HL-60 (cell line): ENCODE measurements at regions not wholly inside any gene's neighbourhood (a gene's known extent, or its start where the extent isn't known, plus 50 kb on each side); places are given as distances from the start of the nearest gene placed in this dataset.

Source experiments
- DNase-seq, 2 experiments: peaks; one replicate each; pipeline ENCODE4 v3.0.0-alpha.2; 2010 to 2020; ENCODE audit warnings: low read depth in 1 of 2, low spot score in 1 of 2
- H3K27ac ChIP-seq: fragments of 250-450 bp; sonication (Bioruptor Pico); replicated peaks from 2 replicates; pipeline ENCODE4 v1.5.1; 2020; ENCODE audit warnings: mild to moderate bottlenecking, moderate library complexity
- H3K27me3 ChIP-seq: fragments of 250-450 bp; sonication (Bioruptor Pico); 2 replicates; pipeline ENCODE4 v1.5.1; 2021; ENCODE audit warnings: mild to moderate bottlenecking, moderate library complexity; ENCODE audit not compliant: insufficient read depth, poor library complexity, severe bottlenecking
- H3K4me3 ChIP-seq: replicated peaks from 2 replicates; pipeline ENCODE4 v1.5.1; 2011; ENCODE audit warnings: mild to moderate bottlenecking, control low read depth, low read length; ENCODE audit not compliant: insufficient read depth
- CTCF ChIP-seq: IDR thresholded peaks from one replicate; pipeline ENCODE4 v1.5.1; 2011; ENCODE audit warnings: low read length, control low read depth, inconsistent platforms; ENCODE audit not compliant: insufficient read depth
- GABPA ChIP-seq: IDR thresholded peaks from 2 replicates; pipeline ENCODE4 v1.6.1; 2012; ENCODE audit warnings: low read depth
- POLR2AphosphoS5 ChIP-seq: IDR thresholded peaks from 2 replicates; pipeline ENCODE4 v1.6.1; 2012; ENCODE audit warnings: low read depth
- SPI1 ChIP-seq: IDR thresholded peaks from 2 replicates; pipeline ENCODE4 v1.6.1; 2012; ENCODE audit warnings: low read depth, mild to moderate bottlenecking, borderline replicate concordance
- TF ChIP-seq, protein P1 (sequence below): IDR thresholded peaks from 2 replicates; pipeline ENCODE4 v1.6.1; 2012; ENCODE audit warnings: low read depth; ENCODE audit not compliant: insufficient replicate concordance

GRCh38 chr10:64444564-64444963 is 923.4 kb downstream of the REEP3 start:
- H3K27me3 ChIP-seq, result no peaks in the 10 kb centered on the region
- no peak overlapping the region for H3K27ac ChIP-seq
- no peak for TF ChIP-seq CTCF
- no peak for TF ChIP-seq GABPA
- no peak for TF ChIP-seq SPI1
- no peak for TF ChIP-seq POLR2AphosphoS5
- TF ChIP-seq, protein P1, sequence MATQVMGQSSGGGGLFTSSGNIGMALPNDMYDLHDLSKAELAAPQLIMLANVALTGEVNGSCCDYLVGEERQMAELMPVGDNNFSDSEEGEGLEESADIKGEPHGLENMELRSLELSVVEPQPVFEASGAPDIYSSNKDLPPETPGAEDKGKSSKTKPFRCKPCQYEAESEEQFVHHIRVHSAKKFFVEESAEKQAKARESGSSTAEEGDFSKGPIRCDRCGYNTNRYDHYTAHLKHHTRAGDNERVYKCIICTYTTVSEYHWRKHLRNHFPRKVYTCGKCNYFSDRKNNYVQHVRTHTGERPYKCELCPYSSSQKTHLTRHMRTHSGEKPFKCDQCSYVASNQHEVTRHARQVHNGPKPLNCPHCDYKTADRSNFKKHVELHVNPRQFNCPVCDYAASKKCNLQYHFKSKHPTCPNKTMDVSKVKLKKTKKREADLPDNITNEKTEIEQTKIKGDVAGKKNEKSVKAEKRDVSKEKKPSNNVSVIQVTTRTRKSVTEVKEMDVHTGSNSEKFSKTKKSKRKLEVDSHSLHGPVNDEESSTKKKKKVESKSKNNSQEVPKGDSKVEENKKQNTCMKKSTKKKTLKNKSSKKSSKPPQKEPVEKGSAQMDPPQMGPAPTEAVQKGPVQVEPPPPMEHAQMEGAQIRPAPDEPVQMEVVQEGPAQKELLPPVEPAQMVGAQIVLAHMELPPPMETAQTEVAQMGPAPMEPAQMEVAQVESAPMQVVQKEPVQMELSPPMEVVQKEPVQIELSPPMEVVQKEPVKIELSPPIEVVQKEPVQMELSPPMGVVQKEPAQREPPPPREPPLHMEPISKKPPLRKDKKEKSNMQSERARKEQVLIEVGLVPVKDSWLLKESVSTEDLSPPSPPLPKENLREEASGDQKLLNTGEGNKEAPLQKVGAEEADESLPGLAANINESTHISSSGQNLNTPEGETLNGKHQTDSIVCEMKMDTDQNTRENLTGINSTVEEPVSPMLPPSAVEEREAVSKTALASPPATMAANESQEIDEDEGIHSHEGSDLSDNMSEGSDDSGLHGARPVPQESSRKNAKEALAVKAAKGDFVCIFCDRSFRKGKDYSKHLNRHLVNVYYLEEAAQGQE, result no peak
- DNase-seq, result no peak
- no peak overlapping the region for H3K4me3 ChIP-seq

- Histone ChIP-seq H3K27me3 (no peaks in the 10 kb centered on the region), H3K4me3 (no peak overlapping the region), H3K27ac (no peak overlapping the region)
- TF ChIP-seq POLR2AphosphoS5, result no peak
- no peak for TF ChIP-seq GABPA
- no peak for TF ChIP-seq SPI1
- no peak for TF ChIP-seq CTCF
- TF ChIP-seq, protein P1, result no peak
- no peak for DNase-seq
Measured at GRCh38 chr10:64449603-64450002, 928.4 kb downstream of the REEP3 start.

DNA sequence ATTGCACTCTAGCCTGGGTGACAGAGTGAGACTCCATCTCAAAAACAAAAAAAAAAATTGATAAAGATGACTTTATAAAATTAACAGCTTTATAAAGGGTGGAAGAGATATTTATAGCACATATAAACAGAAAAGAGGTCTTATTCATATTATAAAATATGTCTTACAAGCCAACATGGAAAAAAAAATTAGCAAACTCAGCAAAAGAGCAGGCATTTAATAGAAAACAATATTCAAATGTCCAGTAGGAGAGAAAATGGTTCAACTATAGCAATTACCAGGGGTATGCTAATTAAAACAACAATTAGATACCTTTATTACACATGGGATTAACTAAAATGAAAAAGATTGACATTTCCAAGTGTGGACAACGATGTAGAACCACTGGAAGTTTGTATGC is 929.1 kb downstream of the REEP3 start:
- no peak for TF ChIP-seq POLR2AphosphoS5
- Histone ChIP-seq H3K27me3 (no peaks in the 10 kb centered on the region), H3K27ac (no peak overlapping the region), H3K4me3 (no peak overlapping the region)
- DNase-seq, result no peak

DNA sequence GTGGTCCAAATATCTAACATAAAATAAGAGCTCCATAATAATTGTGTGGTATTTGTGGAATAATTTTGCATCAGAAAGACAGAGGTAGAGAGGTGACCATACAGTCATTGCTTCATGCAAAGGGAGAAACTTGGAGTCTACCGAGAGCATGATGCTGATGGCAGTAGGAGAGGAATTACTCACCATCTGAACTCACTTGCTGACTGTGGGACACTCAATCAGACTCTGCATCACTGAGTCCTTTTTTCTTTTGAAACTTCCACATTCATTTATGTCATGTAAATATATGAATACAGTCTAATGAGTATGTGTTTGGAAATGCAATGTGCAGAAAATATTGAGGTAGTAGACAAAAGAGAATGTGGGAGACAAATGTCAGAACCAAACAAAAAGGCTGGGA is 933.8 kb downstream of the REEP3 start:
- DNase-seq, result no peak
- H3K27me3 ChIP-seq, result no peaks in the 10 kb centered on the region
- H3K4me3 ChIP-seq, result no peak overlapping the region
- H3K27ac ChIP-seq, result no peak overlapping the region
- no peak for TF ChIP-seq POLR2AphosphoS5
- TF ChIP-seq GABPA, result no peak
- no peak for TF ChIP-seq CTCF
- TF ChIP-seq, protein P1, result no peak
- TF ChIP-seq SPI1, result no peak
